WTC11 (cell line): ENCODE measurements at regions not wholly inside any gene's neighbourhood (a gene's known extent, or its start where the extent isn't known, plus 50 kb on each side); places are given as distances from the start of the nearest gene placed in this dataset.

Experiments
- ATF3 ChIP-seq: sonication (generic); formaldehyde crosslinking; conservative IDR thresholded peaks from 2 replicates; pipeline ENCODE4 v1.8.1; 2022; ENCODE audit warnings: mild to moderate bottlenecking, missing genetic modification reagents
- CREB1 ChIP-seq: sonication (generic); formaldehyde crosslinking; IDR thresholded peaks from 2 replicates; pipeline ENCODE4 v1.8.0; 2023; ENCODE audit warnings: mild to moderate bottlenecking, missing genetic modification reagents
- CREM ChIP-seq: sonication (generic); formaldehyde crosslinking; IDR thresholded peaks from 2 replicates; pipeline ENCODE4 v1.8.1; 2022; ENCODE audit warnings: mild to moderate bottlenecking, missing genetic modification reagents, moderate library complexity
- FOXJ3 ChIP-seq: sonication (generic); formaldehyde crosslinking; IDR thresholded peaks from 2 replicates; pipeline ENCODE4 v1.9.0; 2021; ENCODE audit warnings: missing genetic modification reagents, mild to moderate bottlenecking, borderline replicate concordance
- ZNF121 ChIP-seq: sonication (generic); formaldehyde crosslinking; IDR thresholded peaks from 2 replicates; pipeline ENCODE4 v1.8.0; 2023; ENCODE audit warnings: missing genetic modification reagents
- TF ChIP-seq, protein P1 (sequence below): fragments of 200-600 bp; IDR thresholded peaks from 2 replicates; pipeline ENCODE4 v1.8.0; 2022; ENCODE audit warnings: antibody characterized with exemption

GRCh38 chr3:127092368-127092767 lies 100.6 kb upstream of the PRR23E start:
- TF ChIP-seq, protein P1, sequence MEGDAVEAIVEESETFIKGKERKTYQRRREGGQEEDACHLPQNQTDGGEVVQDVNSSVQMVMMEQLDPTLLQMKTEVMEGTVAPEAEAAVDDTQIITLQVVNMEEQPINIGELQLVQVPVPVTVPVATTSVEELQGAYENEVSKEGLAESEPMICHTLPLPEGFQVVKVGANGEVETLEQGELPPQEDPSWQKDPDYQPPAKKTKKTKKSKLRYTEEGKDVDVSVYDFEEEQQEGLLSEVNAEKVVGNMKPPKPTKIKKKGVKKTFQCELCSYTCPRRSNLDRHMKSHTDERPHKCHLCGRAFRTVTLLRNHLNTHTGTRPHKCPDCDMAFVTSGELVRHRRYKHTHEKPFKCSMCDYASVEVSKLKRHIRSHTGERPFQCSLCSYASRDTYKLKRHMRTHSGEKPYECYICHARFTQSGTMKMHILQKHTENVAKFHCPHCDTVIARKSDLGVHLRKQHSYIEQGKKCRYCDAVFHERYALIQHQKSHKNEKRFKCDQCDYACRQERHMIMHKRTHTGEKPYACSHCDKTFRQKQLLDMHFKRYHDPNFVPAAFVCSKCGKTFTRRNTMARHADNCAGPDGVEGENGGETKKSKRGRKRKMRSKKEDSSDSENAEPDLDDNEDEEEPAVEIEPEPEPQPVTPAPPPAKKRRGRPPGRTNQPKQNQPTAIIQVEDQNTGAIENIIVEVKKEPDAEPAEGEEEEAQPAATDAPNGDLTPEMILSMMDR = no peak
- no peak for TF ChIP-seq ATF3
- TF ChIP-seq FOXJ3 (CRISPR knock-in tag) = no peak
- TF ChIP-seq ZNF121 (CRISPR knock-in tag) = no peak
- TF ChIP-seq CREM = no peak
- no peak for TF ChIP-seq CREB1
